GM10266 (cell line): ENCODE measurements at regions not wholly inside any gene's neighbourhood (a gene's known extent, or its start where the extent isn't known, plus 50 kb on each side); places are given as distances from the start of the nearest gene placed in this dataset.

Source experiments
- DNase-seq: peaks from one replicate; pipeline ENCODE4 v3.0.0; 2012; ENCODE audit errors: extremely low spot score
- CTCF ChIP-seq: IDR thresholded peaks from 2 replicates; pipeline ENCODE4 v1.5.1; 2012; ENCODE audit warnings: mild to moderate bottlenecking, low read depth; ENCODE audit not compliant: control insufficient read depth, insufficient read depth; ENCODE audit errors: missing control alignments

- DNase-seq = no peak
- TF ChIP-seq CTCF = no peak
Measured at GRCh38 chr7:115883629-115884028, 146.9 kb downstream of the TFEC start.

- no peak for DNase-seq
- TF ChIP-seq CTCF = no peak
Measured at GRCh38 chr7:115881476-115881875, 149.1 kb downstream of the TFEC start.

- no peak for DNase-seq
- TF ChIP-seq CTCF = no peak
Measured at GRCh38 chr7:115879171-115879570, 151.4 kb downstream of the TFEC start.

GRCh38 chr7:115869801-115870200 lies 160.8 kb downstream of the TFEC start:
- DNase-seq = no peak
- TF ChIP-seq CTCF = no peak

GRCh38 chr7:115869190-115869589 lies 161.4 kb downstream of the TFEC start:
- no peak for DNase-seq
- no peak for TF ChIP-seq CTCF

GRCh38 chr7:115868369-115868768 lies 162.2 kb downstream of the TFEC start:
- DNase-seq = no peak
- TF ChIP-seq CTCF = no peak

- DNase-seq = no peak
- no peak for TF ChIP-seq CTCF
Measured at GRCh38 chr7:115864082-115864481, 166.5 kb downstream of the TFEC start.

- peak; percentile 39 for TF ChIP-seq CTCF
- no peak for DNase-seq
Measured at GRCh38 chr7:115851291-115851690, 179.3 kb downstream of the TFEC start.
